ENCODE measurements at regions not wholly inside any gene's neighbourhood (a gene's known extent, or its start where the extent isn't known, plus 50 kb on each side); places are given as distances from the start of the nearest gene placed in this dataset.

- no peak for TF ChIP-seq POLR2A (IDR thresholded peaks at IDR 0.05; ENCODE audit: borderline replicate concordance, extremely low read depth, insufficient read depth, insufficient read length)
- TF ChIP-seq SIN3A (IDR thresholded peaks at IDR 0.05; ENCODE audit: low read depth): no peak
- TF ChIP-seq MAX (IDR thresholded peaks at IDR 0.05): no peak
- no peak for TF ChIP-seq CTCF (IDR thresholded peaks at IDR 0.05 in 2 of 3, conservative IDR thresholded peaks at IDR 0.05 in 1 of 3; ENCODE audit: borderline replicate concordance in 1 of 3, insufficient read depth in 1 of 3, low read depth in 2 of 3, low read length in 2 of 3)
- TF ChIP-seq EZH2 (IDR thresholded peaks at IDR 0.05): no peak
- TF ChIP-seq EGR1 (IDR thresholded peaks at IDR 0.05; ENCODE audit: low read depth): no peak
- TF ChIP-seq POLR2AphosphoS5 (IDR thresholded peaks at IDR 0.05; ENCODE audit: low read depth, low read length): no peak
- no peak for TF ChIP-seq JUND (IDR thresholded peaks at IDR 0.05)
- TF ChIP-seq RAD21 (IDR thresholded peaks at IDR 0.05; ENCODE audit: low read depth): no peak
- TF ChIP-seq ZFX (IDR thresholded peaks at IDR 0.05): no peak
- no peak for TF ChIP-seq SP1 (IDR thresholded peaks at IDR 0.05; ENCODE audit: low read depth)
- no peak for TF ChIP-seq YY1 (IDR thresholded peaks at IDR 0.05; ENCODE audit: extremely low read depth, insufficient replicate concordance, low read depth, low read length)
These were observed 74.0 kb upstream of the SNX9 start for GRCh38 chr6:157748839-157749571.

Measured in HCT116 (cell line).